ENCODE measurements at regions not wholly inside any gene's neighbourhood (a gene's known extent, or its start where the extent isn't known, plus 50 kb on each side); places are given as distances from the start of the nearest gene placed in this dataset.

- no peaks in the 10 kb centered on the region for H3K36me3 ChIP-seq
- no peaks in the 10 kb centered on the region for H3K9me3 ChIP-seq
- no peak overlapping the region for H3K27ac ChIP-seq
- 94% methylated on average over 9 of the region's 9 CpGs for WGBS
- no peaks in the 10 kb centered on the region for H3K4me1 ChIP-seq
- DNase-seq (ENCODE audit: low spot score in 2 of 2) = no peak
- TF ChIP-seq POLR2A (IDR thresholded peaks at IDR 0.05) = no peak
- no peak for TF ChIP-seq EP300 (IDR thresholded peaks at IDR 0.05)
- no peak for TF ChIP-seq POLR2AphosphoS5 (IDR thresholded peaks at IDR 0.05)
- no peak for TF ChIP-seq CTCF (IDR thresholded peaks at IDR 0.05)
- no peaks in the 10 kb centered on the region for H3K27me3 ChIP-seq
- no peak overlapping the region for H3K4me3 ChIP-seq
Measured at GRCh38 chr11:133693110-133693509, 152.2 kb downstream of the SPATA19 start.

DNA sequence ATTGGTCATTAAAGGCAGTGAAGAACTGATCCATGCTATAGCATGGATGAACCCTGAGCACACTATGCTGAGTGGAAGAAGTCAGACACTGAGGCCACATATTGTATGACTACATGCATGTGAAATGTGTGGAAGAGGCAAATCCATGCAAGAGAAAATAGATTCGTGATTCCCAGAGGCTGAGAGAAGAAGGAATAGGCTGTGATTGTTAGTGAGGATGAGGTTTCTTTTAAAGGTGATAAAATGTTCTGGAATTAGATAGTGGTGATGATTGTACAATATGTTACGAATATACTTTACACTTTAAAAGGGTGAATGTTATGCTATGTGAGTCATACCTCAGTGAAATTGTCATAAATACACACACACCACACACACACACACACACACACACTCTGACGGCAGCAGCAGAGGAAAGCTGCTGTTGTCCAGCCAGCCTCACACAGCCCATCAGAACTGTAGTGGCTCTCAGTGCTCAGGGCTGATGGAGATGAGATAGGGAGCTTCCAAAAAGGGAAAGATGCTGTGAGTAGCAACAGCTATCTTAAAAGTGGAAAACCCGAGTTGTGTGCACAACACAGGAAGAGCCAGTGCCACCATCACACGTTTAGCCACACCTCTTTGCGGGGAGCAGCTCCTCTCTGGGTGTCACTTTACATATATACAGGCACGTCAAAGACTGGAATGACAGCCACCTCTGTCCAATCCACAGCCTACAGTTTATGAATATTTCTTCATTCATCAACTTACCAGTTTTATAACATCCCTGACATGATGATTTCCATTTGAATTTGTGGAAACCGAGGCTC lies 153.0 kb downstream of the SPATA19 start:
- no peaks in the 10 kb centered on the region for H3K4me1 ChIP-seq
- H3K27ac ChIP-seq = no peak overlapping the region
- 58% methylated on average over 8 of the region's 8 CpGs for WGBS
- no peak overlapping the region for H3K4me3 ChIP-seq
- H3K9me3 ChIP-seq = no peaks in the 10 kb centered on the region
- no peak for DNase-seq (ENCODE audit: low spot score in 2 of 2)
- H3K27me3 ChIP-seq = no peaks in the 10 kb centered on the region
- TF ChIP-seq POLR2AphosphoS5 (IDR thresholded peaks at IDR 0.05) = no peak
- no peaks in the 10 kb centered on the region for H3K36me3 ChIP-seq

DNA sequence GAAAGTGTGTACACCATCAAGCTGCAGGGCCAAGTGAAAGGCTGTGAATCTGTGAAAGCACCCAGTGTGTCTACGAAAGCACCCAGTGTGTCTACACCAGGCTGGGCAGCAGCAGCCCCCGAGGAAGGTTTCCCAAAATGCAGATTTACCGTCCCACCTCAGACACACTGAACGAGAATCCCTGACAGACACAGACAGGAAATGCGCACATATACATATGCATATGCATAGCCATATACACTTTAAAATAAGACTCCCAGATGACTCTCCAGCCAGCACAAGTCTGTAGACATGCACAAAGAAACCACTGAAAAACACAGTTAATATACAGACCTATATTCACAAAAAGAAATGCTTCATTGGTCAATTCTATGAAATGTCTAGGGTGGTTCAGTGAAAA lies 155.5 kb upstream of the OPCML start:
- H3K36me3 ChIP-seq = no peaks in the 10 kb centered on the region
- no peaks in the 10 kb centered on the region for H3K9me3 ChIP-seq
- H3K4me1 ChIP-seq = no peaks in the 10 kb centered on the region
- no peak for DNase-seq (ENCODE audit: low spot score in 2 of 2)
- H3K4me3 ChIP-seq = no peak overlapping the region
- WGBS = 77% methylated on average over 5 of the region's 5 CpGs
- no peaks in the 10 kb centered on the region for H3K27me3 ChIP-seq
- H3K27ac ChIP-seq = no peak overlapping the region
- TF ChIP-seq EP300 (IDR thresholded peaks at IDR 0.05) (no peak), POLR2AphosphoS5 (IDR thresholded peaks at IDR 0.05) (no peak), POLR2A (IDR thresholded peaks at IDR 0.05) (no peak), CTCF (IDR thresholded peaks at IDR 0.05) (no peak)

GRCh38 chr11:133681901-133682300 lies 149.6 kb upstream of the OPCML start:
- Histone ChIP-seq H3K27ac (no peak overlapping the region), H3K9me3 (no peaks in the 10 kb centered on the region), H3K4me1 (no peaks in the 10 kb centered on the region), H3K36me3 (no peaks in the 10 kb centered on the region), H3K4me3 (no peak overlapping the region), H3K27me3 (peaks cover 7% of the 10 kb centered on the region)
- TF ChIP-seq CTCF (IDR thresholded peaks at IDR 0.05) = no peak
- no peak for TF ChIP-seq POLR2AphosphoS5 (IDR thresholded peaks at IDR 0.05)
- no peak for TF ChIP-seq POLR2A (IDR thresholded peaks at IDR 0.05)
- no peak for TF ChIP-seq EP300 (IDR thresholded peaks at IDR 0.05)
- no peak for DNase-seq (ENCODE audit: low spot score in 2 of 2)
- WGBS = 9% methylated on average over 5 of the region's 6 CpGs

DNA sequence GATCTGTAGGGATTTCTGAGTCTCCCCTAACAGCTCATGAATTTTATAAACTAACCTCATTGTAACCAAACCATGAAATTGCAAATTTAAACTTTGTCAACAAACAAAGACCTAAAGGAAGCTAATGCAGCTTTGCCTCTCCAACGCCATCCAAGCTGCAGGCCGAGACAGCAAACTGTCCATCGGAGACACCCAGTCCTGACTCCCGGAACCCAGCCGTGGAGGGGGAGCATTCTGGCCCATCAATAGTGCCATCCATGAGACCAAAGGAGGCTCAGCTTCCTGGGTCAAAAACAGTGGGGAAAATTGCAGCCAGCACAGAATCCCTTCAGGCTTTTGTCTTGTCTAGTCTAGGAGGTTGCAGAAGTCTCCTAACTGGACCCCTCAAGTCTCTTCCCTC lies 147.6 kb upstream of the OPCML start:
- 90% methylated on average over 5 of the region's 5 CpGs for WGBS
- no peak overlapping the region for H3K4me3 ChIP-seq
- no peak overlapping the region for H3K27ac ChIP-seq
- no peaks in the 10 kb centered on the region for H3K36me3 ChIP-seq
- H3K9me3 ChIP-seq = no peaks in the 10 kb centered on the region
- no peaks in the 10 kb centered on the region for H3K4me1 ChIP-seq
- no peak for TF ChIP-seq EP300 (IDR thresholded peaks at IDR 0.05)
- no peak for DNase-seq (ENCODE audit: low spot score in 2 of 2)
- peaks cover 7% of the 10 kb centered on the region for H3K27me3 ChIP-seq

GRCh38 chr11:133678191-133678590 lies 145.9 kb upstream of the OPCML start:
- no peak overlapping the region for H3K27ac ChIP-seq

More at GRCh38 chr11:133678191-133678590, 145.9 kb upstream of the OPCML start:
- no peak overlapping the region for H3K4me3 ChIP-seq
- 85% methylated on average over 2 of the region's 2 CpGs for WGBS
- H3K27me3 ChIP-seq = peaks cover 7% of the 10 kb centered on the region
- H3K4me1 ChIP-seq = no peaks in the 10 kb centered on the region
- TF ChIP-seq POLR2A (IDR thresholded peaks at IDR 0.05) (no peak), CTCF (IDR thresholded peaks at IDR 0.05) (no peak), POLR2AphosphoS5 (IDR thresholded peaks at IDR 0.05) (no peak), EP300 (IDR thresholded peaks at IDR 0.05) (no peak)
- H3K36me3 ChIP-seq = no peaks in the 10 kb centered on the region
- H3K9me3 ChIP-seq = no peaks in the 10 kb centered on the region
- no peak for DNase-seq (ENCODE audit: low spot score in 2 of 2)

Measured in suprapubic skin (tissue), 4 donors.